ENCODE measurements at regions not wholly inside any gene's neighbourhood (a gene's known extent, or its start where the extent isn't known, plus 50 kb on each side); places are given as distances from the start of the nearest gene placed in this dataset.

DNA sequence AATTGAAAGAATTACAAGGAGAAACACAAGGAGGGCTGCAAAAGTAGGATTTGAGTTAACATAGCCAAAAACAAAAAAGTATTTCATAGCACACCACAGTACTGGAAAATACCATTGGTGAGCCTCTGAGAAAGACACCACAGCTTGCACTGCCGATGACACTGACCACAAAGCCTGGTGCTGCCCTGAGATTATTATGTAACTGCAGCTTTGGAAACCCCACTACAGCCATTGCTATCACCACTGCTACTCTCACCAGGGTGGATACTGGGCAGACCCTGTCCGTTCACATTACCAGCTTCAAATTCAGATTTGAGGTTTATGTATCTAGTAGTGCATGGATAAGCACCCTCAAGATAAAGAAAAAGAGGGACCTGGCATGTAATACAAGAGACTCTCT lies 1246.7 kb upstream of the SORCS1 start:
- no peak overlapping the region for H3K27ac Mint-ChIP-seq
- CTCF ChIA-PET, result no interaction called here
- DNase-seq (no peak), ATAC-seq (ENCODE audit: low read depth) (no peak)
- H3K36me3 Mint-ChIP-seq (ENCODE audit: low read depth), result no peaks in the 10 kb centered on the region
- H3K4me3 Mint-ChIP-seq, result no peak overlapping the region
- H3K9me3 Mint-ChIP-seq, result peaks cover 2% of the 10 kb centered on the region
- no peaks in the 10 kb centered on the region for H3K27me3 Mint-ChIP-seq
- intact Hi-C loops (cut with micrococcal nuclease), result no loop called here
- no peaks in the 10 kb centered on the region for H3K4me1 Mint-ChIP-seq
- TF ChIP-seq CTCF (IDR thresholded peaks at IDR 0.05), result no peak
- POLR2A ChIA-PET, result no interaction called here

- H3K4me1 Mint-ChIP-seq, result no peaks in the 10 kb centered on the region
- no peak for ATAC-seq (ENCODE audit: low read depth)
- ChIA-PET POLR2A (no interaction called here), CTCF (no interaction called here)
- H3K27ac Mint-ChIP-seq, result no peak overlapping the region
- no peaks in the 10 kb centered on the region for H3K27me3 Mint-ChIP-seq
- TF ChIP-seq CTCF (IDR thresholded peaks at IDR 0.05), result no peak
- peaks cover 4% of the 10 kb centered on the region for H3K9me3 Mint-ChIP-seq
- H3K36me3 Mint-ChIP-seq (ENCODE audit: low read depth), result no peaks in the 10 kb centered on the region
- intact Hi-C loops (cut with micrococcal nuclease), result no loop called here
- no peak for DNase-seq
- no peak overlapping the region for H3K4me3 Mint-ChIP-seq
Measured at GRCh38 chr10:108410236-108410635, 1245.7 kb upstream of the SORCS1 start.

- POLR2A ChIA-PET, result no interaction called here
- TF ChIP-seq CTCF (IDR thresholded peaks at IDR 0.05), result no peak
- CTCF ChIA-PET, result no interaction called here
- no peaks in the 10 kb centered on the region for H3K36me3 Mint-ChIP-seq (ENCODE audit: low read depth)
- H3K4me1 Mint-ChIP-seq, result no peaks in the 10 kb centered on the region
- intact Hi-C loops (cut with micrococcal nuclease), result no loop called here
- DNase-seq (no peak), ATAC-seq (ENCODE audit: low read depth) (no peak)
- H3K4me3 Mint-ChIP-seq, result no peak overlapping the region
- H3K27ac Mint-ChIP-seq, result no peak overlapping the region
- peaks cover 5% of the 10 kb centered on the region for H3K9me3 Mint-ChIP-seq
- H3K27me3 Mint-ChIP-seq, result no peaks in the 10 kb centered on the region
Measured at GRCh38 chr10:108409306-108409705, 1244.8 kb upstream of the SORCS1 start.

DNA sequence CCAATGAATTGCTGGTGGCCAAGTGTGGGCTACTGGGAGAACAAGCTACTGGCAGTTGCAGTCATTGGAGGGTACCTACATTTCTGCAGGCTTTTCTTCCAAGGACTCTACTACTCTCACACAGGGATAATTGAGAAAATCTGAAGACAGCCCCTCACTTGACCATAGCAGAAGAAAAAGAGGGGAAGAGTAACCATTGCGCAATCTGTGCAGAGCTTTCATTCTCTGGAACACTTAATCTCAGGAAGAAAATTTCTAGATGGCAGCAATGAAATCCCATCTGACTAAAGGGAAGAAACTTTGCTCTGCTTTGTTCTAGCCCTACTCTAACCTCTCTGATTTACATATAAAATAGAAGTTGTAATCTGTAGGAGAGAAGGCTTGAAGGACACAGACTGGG lies 1239.6 kb upstream of the SORCS1 start:
- Mint-ChIP-seq H3K27me3 (no peaks in the 10 kb centered on the region), H3K27ac (no peak overlapping the region), H3K4me1 (no peaks in the 10 kb centered on the region), H3K4me3 (no peak overlapping the region), H3K36me3 (ENCODE audit: low read depth) (no peaks in the 10 kb centered on the region), H3K9me3 (peaks cover 5% of the 10 kb centered on the region)
- DNase-seq (no peak), ATAC-seq (ENCODE audit: low read depth) (no peak)
- POLR2A ChIA-PET, result no interaction called here
- no peak for TF ChIP-seq CTCF (IDR thresholded peaks at IDR 0.05)
- intact Hi-C loops (cut with micrococcal nuclease), result no loop called here
- CTCF ChIA-PET, result no interaction called here

DNA sequence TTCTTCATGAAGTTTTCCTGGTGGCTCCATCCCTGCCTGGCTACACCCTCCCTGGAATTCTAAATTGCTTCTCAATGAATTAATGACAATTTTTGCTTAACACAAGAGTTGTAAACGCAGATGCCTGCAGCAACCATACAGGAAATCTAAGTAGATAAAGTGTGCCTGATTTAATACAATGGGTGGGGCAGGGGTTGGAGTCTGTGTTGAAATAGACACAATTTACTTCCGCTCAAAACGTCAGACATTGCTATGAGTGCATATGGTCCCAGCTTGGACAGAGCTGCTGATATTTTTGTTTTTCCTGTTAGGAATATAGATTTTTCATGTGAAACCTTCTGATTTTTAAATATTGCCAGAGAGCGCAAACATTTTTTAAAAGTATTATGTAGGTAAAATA lies 1235.0 kb upstream of the SORCS1 start:
- Mint-ChIP-seq H3K27me3 (no peaks in the 10 kb centered on the region), H3K9me3 (no peaks in the 10 kb centered on the region), H3K4me1 (no peaks in the 10 kb centered on the region), H3K27ac (no peak overlapping the region), H3K4me3 (no peak overlapping the region), H3K36me3 (ENCODE audit: low read depth) (no peaks in the 10 kb centered on the region)
- ChIA-PET CTCF (no interaction called here), POLR2A (no interaction called here)
- ATAC-seq (ENCODE audit: low read depth), result no peak
- no peak for TF ChIP-seq CTCF (IDR thresholded peaks at IDR 0.05)
- intact Hi-C loops (cut with micrococcal nuclease), result no loop called here
- no peak for DNase-seq
